NOMO-1 treated with DMSO at 0.1 percent for 48 hours (cell line): ENCODE measurements at regions not wholly inside any gene's neighbourhood (a gene's known extent, or its start where the extent isn't known, plus 50 kb on each side); places are given as distances from the start of the nearest gene placed in this dataset.
"Not testable (repeated sequence)": the region's sequence is repeated elsewhere in the genome, so short reads cannot be mapped to it uniquely, and the experiment has no call there.

Source experiments
- DNase-seq: peaks from one replicate; lab custom pipeline; 2025; ENCODE audit not compliant: unreplicated experiment; lab: John Stamatoyannopoulos, UW

DNA sequence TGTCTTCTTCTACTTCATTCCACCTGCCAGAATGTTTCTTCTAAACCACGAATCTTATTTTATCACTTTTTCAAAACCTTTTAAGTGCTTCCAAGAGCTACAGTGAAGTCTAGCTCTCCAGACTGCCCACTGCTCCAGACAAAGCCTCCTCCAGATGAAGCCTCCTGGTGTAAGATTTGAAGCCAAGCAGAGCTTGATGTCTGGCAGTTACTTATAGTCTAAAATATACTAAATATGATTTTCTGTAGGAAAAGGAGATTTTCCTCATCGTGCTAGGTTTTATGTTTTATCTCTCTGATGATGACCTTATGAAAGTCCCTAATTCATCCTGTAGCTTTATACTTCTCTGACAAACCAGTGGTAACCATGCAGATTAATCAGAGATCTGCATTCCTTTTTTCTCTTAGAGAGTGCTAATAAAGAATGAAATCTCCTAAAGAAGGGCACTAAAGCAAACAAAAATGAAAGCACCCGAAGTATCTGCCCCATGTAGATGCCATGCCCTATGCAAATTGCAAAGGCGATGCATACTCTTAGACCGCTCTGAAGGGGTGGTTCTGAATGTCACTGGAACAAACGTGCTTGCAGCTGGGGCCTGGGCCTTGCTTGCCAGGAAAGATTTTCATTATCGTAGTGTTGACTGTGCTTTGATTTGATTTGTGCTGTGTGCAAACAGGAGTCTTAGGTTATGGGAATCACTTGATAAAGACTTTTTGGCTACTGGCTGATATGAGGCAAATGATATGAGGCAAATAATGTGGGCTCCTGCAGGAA, 314.2 kb downstream of the PID1 start:
- DNase-seq, result no peak

DNA sequence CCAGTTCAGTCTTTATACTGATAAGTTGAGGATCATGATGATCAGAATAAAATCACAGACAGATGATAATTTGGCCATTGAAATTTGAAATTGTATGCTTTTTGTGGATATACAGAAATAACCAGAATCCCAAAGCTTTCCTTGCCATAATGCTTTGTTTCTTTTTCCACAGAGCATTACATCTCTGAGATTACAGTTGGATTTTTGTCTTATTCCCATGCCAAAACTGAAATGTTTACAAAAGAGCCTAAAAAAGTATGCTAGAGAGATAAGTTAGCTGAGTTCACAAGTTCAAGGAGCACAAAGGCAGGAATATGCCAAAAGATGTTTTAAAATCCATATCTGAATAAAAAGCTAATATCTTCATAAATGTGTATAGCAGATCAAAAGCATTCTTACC, 321.3 kb downstream of the PID1 start:
- no peak for DNase-seq

DNA sequence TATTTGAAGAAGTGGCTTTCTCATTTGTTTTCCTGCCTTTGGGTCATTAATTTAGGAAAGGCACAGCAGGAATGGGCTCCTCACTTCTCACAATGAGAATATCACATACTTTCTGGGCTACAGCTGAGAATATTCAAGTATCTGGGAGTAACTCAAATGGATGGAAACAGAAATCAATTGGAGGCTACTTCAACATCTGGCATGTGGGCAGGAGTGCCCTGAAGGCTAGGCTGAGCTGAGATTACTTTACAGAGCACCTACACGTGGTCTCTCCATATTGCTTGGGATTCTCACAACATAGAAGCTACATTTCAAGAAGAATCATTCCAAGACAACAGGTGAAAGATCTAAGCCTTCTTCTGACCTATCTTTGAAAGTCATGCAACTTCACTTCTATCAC, 325.4 kb downstream of the PID1 start:
- DNase-seq, result no peak

DNA sequence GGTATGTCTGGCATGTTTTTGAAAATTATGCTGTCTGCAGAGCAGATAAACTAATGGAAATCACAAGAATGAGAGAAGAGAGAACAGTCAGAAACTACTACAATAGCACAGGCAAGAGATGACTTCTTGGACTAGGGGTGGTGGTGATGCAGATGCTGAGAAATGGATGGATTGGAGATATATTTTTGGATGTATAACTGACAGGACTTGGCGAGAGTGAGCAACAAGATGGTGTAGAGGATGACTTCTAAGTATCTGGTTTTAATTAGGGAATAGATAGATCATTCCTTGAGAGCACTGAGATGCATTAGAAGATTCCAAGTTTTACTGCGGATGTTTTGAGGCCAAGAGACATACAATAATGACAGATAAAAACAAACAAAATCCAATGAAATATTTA, 328.2 kb downstream of the PID1 start:
- no peak for DNase-seq

DNA sequence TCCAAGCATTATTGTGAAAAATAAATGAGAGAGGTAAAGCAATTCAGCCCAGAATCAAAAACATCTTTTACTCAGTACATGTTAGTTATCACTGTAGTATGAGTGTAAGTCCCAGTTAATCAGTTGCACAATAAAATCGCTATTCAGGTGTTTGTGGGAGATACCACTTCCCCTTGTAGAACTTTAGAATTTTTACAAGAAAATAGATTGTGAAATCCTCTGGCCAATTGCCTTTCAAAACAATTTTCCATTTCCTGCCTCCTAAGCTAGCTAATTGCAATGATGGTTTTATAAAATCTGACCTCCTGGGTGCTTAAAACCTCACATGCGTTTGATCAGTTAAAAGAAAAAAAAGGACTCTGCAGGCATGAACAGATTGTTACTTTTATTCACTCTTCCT, 332.5 kb downstream of the PID1 start:
- no peak for DNase-seq

DNA sequence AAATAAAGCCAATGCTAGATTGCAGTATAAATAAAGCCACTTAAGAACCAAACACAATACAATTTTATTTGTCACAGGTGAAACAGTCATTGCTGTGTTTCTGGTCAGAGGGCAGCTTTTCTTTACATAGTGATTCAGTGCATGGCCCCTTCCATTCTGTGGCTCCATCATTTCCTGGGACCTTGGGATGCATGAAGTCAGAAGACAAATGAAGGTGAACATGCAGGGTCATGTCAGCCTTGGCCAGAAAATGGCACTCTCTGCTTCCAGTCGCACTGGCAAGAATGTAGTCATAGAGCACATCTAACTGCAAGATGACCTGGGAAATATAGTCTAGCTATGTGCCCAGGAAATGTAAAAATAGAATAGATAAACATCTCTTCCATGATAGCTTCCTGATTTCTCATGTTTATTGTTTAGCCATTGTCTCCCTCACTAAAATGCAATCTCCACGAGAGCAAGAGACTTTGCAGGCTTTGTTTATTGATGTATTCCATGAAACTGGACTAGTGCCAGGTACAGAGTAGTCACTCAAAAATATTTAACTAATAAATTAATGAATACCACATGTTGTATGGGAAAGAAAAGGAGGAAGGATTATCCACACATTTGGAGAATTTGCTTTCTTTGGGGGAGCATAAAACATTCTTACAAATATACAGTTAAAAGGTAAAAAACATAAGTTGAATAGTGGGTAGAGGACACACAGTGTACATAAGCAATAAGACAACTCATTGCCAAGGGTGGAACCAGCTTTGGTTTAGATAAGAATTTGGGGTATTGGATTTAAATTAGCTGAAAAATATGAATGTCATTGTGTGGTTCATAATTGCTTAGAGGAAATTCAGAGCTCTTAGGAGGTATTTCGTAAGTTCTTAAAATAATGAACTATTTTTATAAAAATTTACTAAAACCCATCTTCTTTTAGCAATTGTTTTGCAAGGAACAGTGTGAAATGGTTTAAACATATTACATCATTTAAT, 343.8 kb downstream of the PID1 start:
- DNase-seq, result no peak

DNA sequence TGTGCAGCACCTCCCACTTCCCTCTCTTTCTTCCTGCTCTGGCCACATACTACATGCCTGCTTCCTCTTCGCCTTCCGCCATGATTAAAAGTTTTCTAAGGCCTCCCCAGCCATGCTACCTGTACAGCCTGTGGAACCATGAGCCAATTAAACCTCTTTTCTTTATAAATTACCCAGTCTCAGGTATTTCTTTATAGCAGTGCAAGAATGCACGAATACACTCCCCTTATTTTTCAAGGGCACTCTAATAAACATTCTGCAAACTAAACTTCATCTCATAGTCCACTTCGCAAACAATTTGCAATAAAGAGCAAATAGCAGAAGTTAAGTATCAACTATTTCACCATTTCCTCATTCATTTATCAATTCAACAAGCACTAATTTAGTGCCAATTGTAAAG, 351.3 kb downstream of the PID1 start:
- no peak for DNase-seq

DNA sequence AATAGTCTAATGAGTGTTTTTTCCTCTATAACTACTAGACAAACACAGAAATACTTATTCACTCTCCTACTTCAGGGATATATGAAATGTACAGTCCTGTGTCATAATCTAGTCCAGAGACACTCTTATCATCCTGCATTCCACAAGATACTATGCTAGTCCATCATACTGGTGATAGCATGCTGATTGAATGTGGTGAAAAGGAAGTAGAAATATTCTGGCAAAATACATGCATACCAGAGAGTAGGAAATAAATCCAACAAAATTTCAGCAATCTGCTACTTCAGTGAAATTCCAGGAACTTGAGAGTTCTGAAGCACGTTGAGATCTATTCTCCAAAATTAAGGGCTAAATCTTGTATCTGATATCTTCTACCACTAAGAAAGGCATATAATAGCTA, 353.9 kb downstream of the PID1 start:
- DNase-seq, result no peak

DNA sequence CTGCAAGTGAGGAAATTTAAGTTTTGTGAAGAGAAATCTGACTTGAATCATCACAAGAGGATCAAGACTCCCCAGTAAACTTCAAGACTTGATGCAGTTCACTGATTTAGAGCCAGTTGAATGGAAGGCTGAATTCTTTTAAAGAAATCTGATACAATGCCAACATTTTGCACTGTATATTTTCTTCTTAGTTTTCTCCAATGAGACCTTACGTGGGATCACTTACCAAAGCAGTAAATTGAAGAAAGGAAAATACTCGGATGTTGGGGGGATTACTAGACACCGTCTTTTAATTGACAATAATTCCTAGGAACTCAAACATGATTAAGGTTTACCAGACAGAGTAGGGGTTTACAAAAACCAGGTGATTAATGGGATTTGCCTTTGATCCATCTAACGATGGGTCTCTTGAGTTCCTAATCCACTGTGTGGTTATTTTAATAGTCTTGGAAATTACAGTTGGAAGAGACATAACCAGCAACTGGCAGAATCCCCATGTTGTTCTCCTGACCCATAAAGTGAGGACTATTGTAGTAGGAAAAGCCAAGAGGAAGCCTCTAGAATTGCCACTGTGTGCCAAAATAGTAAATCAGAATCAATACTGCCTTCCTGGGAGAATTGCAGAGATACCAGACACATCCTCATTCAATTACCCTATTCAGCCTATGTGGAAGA, 354.5 kb downstream of the PID1 start:
- DNase-seq, result no peak

DNA sequence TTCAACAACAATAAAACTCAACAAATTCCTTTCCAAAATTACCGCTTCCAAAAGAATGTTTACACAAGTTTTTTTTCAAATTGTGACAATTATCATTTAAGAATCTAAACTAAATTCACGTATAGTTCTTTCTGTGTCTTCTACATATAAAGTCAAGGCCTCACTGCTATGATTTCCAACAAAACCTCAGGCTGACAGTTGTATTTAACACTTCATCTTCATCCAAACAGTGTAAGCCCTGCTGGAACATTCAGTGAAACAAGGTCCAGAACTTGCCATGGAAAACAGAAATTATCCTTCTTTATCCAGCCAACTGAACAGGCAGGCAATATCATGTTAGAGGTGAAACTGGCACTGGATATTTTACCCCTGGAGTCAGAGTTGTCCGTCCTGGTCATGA, 357.9 kb downstream of the PID1 start:
- no peak for DNase-seq

DNA sequence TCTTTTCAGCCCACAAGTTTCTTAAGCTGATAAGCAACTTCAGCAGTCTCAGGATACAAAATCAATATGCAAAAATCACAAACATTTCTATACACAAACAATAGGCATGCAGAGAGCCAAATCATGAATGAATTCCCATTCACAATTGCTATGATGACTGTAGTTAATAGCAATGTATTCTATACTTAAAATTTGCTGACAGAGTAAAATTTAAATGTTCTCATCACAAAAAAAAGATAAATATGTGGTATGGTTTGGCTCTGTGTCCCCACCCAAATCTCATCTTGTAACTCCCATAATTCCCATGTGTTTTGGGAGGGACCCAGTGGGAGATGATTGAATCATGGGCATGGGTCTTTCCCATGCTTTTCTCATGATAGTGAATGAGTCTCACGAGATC, 360.2 kb downstream of the PID1 start:
- not testable (repeated sequence) for DNase-seq

DNA sequence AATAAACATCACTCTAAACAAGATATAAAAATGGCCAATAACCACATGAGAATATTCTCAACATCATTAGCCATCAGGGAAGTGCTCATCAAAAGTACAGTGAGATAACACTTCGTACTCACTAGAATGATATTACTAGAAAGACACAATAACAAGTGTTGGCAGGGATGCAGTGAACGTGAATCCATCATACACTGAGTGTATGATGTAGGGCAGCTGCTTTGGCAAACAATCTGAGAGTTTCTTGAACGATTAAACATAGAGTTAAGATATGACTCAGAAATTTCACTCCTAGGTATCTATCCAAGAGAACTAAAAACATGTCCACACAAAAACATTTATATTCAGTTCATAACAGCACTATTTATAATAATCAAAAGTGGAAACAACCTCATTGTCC, 368.9 kb downstream of the PID1 start:
- DNase-seq, result no peak

DNA sequence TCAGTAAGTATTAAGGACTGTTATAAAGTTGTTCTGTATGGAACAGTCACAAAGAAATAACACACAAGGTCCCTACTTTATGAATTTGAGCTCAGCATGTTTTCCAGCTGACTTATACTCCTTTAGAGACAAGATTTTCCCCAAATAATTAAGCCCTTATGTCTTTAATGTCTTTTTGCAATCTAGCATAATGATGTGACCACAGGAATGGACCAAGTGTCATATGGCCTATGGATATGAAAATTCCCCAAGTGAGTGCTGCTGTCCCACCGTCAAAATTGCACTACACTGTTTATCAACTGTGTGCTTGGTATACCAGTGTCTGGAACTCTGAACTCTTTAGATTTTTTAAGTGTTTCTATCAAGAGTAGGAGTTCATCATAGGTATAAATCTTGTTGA, 369.6 kb downstream of the PID1 start:
- DNase-seq, result no peak

DNA sequence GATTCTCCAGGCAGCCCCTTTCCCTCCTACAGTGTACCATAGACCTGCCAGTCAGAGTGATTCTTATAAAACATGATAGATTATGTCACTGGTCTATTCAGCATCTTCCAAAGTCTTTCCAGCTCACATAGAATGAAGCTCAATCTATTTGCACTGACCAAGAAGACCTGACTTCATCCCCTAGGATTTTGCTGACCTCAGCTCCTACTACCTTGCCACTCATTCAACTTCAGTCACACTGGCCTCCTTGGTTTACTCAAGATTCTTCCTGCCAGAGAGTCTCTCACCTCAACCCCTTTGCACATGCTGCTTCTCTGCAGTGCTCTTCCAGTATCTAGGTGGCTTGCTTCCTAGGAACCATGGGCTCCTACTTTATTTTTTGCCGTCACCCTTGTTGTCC, 392.9 kb downstream of the PID1 start:
- DNase-seq, result no peak

DNA sequence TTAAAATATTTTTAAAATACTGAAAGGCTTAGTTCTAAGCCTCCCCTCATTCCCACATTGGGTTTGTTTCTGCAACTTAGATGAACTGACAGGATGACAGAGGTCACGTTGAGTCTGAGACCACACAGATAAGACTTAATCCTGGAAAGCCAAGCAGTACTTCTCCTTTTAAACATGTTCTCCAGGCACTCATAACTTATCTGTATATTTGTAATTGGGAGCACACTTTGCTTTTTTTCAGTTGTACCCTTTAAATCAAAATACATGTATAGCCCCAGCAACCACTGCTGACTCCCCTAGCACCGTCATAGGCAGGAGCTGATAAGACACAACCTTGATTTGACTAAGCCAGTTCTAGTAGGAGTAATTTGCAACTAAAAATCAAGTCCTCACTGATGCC, 394.8 kb downstream of the PID1 start:
- DNase-seq, result no peak

DNA sequence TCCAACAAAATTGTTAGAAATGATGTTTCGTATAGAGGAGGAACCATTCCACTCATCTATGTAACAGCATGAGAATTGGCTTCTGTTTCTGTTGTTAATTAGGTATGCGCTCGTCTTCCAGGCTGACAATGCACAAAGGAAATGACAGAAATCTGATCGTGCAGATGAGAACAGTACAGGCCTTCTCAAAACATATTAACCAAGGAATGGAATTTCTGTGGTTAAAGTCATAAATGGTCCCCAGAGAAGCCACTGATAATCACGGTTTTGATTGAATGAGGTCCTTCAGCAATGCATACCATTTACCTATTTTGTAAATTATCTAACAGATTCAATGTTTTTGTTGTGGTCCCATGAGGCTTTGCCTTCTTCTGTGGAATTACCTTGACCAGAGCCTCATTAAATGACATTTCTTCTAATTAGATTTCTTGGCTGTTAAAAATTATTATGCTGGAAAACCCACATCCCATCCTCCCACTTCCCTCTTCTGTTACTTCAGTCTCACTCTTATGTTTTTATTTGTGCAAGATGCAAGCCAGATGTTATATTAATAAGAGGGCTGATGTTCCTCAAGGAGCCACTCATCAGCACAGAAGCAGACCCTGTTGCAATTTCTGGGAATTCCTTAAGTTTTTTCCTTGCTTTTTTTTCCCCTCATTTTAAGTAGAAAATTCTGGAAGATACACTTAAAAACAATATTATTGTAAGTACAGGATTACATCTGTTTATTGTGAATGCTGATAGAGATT, 395.8 kb downstream of the PID1 start:
- no peak for DNase-seq

DNA sequence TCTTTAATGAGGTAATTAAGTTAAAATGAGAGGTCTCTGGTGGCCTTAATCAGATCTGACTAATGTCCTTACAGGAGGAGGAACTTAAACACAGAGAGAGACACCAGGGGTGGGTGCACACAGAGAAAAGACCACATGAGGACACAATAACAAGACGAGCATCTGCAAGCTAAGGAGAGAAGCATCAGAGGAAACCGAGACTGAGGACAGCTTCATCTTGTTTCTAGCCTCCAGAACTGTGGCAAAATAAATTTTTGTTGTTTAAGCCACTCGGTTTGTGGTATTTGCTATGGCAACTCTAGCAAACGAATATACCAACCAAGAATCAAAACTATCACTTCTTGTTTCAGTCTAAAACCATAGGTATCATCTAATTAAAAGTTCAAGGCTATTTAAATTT, 400.1 kb downstream of the PID1 start:
- DNase-seq, result no peak

DNA sequence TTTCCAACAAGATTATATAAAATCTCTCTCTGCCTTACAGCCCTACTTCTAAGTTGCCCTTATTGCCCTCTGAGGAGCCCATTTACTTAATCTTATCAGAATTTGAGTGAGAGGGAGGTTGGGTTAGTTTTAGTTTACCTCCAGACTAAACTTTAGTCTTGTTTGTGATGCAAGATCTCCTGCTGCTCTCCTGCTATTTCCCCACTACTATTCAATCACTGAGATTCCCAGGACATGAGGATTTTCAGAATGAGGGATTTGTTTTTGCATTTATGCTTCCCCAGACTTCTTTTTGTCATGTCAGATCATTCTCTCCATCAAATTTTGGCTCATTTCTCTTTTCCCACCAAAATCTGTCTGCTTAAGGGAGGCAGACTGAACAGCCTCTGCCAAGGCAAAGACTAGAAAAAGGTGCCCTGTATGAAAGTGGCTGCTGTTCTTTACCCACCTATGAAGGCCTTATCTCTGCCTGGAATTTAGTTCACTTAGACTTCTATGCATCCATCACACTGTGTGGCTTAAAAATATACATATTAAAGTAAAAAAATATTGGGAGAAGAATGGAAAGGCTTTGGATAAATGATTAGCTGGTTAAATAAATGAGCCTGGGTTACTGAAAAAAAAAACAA, 401.3 kb downstream of the PID1 start:
- no peak for DNase-seq

DNA sequence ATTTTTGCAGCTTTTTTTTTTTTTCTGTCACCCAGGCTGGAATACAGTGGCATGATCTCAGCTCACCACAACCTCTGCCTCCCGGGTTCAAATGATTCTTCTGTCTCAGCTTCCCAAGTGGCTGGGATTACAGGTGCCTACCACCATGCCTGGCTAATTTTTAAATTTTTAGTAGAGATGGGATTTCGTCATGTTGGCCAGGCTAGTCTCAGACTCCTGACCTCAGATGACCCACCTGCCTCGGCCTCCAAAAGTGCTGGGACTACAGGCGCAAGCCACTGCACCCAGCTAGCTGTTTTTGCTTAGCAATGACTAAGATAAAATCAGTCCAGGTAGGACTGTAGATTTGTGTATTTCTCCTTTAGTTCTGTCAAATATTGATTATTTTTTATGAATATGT, 403.7 kb downstream of the PID1 start:
- no peak for DNase-seq

DNA sequence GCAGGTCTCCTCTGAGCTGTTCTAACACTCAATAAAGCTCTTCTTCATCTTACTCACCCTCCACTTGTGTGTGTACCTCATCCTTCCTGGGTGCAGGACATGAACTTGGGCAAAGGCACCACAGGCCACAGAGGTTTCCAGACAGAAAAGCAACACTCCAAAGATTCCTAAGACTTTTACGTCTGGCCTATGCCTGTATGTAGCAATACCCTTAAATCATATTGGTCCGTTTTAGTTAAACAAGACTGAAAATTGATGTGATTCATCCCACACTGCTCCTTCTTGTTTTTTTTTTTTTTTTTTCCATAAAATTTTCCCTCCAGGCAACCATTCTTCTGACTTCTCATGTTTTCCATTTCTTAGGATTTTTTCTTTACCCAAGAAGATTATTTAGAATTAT, 404.3 kb downstream of the PID1 start:
- no peak for DNase-seq

DNA sequence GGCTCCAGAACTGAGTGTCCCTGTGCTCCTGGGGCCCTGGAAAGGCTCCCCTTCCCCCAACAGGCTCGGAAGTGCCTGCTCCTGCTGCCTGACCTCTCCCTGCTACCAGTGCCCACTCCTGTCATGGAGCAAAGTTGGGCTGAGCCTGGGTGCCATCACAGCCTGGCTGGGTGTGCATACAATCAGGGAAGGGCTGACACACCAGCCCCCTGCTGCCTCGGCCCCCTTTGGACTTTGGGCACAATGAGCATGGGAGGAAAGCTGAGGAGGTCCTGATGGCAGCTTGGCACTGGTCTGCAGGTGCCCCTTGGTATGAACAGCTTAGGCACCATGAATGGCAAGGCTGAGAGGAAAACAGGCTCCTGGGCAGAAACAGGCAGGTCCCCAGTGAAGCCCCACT, 405.0 kb downstream of the PID1 start:
- DNase-seq, result no peak
